ENCODE measurements at regions not wholly inside any gene's neighbourhood (a gene's known extent, or its start where the extent isn't known, plus 50 kb on each side); places are given as distances from the start of the nearest gene placed in this dataset.

DNA sequence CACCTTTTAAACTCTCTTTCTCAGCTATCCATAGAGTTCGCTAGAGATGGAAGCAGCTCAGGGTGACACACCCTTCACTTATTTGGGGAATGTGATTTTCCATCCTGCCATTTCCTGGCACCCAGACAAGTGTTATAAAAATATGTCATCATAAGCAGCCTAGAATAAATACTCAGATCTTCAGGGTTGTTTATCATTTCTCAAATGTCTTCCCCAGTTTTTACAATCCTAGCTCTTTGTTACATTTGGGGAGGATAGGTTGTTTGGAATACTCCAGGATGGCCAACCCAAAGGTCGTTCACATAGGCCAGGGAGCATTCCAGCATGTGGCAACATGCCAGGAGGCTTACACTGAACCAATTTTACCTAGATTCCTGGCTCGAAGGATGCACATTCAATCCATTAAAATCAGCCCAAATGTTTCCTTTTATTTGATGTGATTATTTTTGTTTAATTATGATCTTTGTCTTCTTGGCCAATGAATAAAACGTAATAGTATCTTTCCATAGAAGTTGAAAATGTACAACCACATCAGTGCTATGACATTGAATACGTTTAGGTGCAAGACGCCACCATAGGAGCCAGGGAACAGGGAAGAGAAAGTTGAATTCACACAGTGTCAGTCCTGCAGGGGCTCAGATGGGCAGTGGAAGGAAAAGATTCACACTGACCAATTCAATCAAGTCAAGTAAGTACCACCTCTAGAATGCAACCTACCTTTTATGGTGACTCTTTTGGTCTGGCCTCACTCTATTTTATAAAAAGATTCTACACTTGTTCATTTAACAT, 537.7 kb upstream of the MDFIC2 start:
- DNase-seq (ENCODE audit: extremely low read depth, low read depth, low spot score), result peak; percentile 70

DNA sequence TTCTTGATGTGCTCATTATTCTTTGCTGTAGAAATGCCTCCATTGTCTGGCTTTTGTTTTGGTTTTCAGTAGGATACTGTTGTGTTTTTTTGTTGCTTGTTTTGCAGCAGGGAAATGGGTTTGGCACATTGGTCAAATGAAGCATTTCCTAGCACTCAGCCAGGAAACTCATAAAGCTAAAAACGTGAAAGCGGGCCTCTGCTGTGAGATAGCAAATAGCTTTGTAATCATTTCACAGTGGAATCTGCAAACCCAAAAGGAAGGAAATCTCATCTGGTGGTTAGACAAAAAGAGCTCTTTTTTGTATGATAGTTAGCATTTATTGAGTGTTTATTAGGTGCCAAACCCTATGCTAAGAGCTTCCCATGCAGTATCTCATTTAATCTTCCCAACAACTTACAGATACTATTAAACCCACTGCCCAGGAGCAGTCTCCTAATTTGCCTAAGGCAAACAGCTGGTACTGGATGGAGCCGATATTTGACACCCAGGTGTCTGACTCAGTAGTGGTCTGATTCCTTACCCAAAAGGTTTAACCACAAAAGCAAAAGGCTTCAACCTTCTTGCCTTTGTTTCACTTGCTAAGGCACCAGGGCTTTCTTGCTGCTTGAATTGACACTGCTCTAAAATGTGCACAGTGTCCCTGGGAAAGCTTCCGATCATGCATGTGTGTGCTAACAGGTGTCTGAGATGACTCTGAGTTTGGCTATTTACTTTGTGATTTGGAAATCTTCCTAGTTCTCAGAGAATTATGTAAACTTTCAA, 527.9 kb upstream of the MDFIC2 start:
- no peak for DNase-seq (ENCODE audit: extremely low read depth, low read depth, low spot score)

DNA sequence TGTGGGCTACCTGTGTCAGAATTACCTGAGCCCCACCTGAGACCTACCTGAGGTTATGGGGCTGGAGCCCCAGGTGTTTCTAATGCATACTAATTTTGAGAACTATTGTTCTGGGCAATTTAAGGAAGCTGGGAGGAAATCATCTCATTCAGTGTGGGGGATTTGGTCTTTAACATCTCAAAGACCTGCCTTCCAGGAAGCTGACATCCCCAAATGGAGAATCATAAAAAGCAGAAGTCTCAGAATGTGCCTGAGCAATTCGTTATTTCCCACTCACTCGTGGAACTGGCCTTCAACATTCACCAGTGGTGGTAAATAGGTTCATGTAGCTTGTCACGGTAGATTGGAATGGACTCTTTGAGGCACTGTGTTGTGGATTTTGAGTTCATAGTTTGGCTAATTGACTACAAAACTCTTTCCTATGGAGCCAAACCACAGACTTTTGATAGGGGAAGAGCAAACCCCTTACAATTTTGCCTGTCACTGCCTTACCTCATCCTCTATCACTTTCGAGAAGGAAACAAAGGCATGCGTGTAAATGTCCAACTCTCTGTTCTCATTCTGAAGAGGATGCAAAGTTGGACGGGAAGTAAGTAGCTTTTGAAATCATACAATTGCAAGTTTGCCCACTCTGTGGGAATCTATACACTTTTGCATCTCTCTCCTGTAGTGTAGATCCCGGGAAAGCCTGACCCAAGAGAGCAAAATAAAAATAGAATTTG, 521.0 kb upstream of the MDFIC2 start:
- DNase-seq (ENCODE audit: extremely low read depth, low read depth, low spot score), result no peak

DNA sequence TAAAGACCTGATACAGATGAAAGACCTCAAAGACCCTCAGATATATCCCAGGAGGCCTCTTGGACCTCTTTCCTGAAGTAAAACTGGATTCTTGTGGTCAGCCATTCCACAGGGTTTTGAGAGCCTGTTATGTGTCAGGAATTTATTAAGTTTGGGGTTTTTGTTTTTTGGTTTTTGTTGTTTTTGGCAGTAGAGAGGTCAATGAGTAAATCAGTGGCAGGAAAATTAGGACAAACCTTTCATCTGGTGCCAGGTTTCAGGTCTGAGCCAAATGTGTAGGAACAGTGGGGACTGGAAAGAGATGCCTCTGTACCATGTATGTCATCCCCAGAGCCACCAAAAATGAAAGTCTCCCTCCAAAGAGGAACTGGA, 520.4 kb upstream of the MDFIC2 start:
- no peak for DNase-seq (ENCODE audit: extremely low read depth, low read depth, low spot score)

DNA sequence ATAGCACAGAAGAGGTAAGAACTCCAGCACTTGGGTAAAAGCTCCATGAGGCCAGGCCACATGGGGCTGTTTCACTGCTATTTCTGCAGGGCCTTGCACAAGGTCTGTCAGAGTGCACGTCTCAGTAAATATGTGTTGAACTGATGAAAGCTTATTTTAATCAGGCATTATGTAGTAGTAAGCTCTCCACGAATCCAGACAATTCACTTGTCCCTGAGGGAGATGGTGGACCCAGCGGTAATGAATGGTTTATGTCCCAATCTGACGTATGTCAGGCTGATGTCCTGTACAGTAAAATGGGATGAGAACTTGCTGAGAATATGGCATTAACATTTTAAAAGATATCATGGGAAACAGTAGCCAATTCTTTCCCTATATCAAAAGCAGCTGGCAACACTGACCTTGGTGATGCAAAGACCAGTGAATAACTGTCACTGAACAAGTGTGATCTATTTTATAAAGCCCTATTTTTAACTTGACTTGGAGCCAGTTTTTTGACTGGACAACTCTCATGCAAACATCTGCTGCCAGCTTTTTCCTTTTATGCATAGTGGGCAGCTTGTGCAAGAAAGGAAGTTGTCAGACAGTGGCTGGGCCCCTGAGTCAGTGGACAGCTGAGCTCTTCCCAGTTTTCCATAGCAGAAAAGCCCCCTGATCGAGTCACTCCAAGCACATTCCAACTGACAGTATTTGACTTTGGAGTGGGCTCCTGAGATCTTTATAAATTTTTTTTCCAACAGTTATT, 519.8 kb upstream of the MDFIC2 start:
- no peak for DNase-seq (ENCODE audit: extremely low read depth, low read depth, low spot score)

DNA sequence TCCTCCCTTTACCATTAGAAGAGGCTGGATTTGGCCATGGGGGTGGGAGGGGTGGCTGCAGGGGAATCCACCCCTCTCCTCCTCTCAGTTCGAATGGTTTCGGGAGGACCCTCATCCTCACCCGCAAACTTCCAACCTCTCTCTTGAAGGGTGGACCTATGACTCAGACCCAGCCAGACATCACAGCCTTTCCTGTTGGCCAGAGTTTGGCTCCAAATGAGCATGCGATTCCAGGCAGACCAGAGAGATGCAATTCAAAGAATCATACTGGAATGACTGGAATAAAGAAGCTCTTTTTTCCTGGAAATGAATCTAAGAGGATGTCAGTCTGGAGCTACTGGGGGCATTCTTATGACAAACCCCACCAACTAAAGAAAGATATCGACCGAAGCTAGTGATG, 516.7 kb upstream of the MDFIC2 start:
- no peak for DNase-seq (ENCODE audit: extremely low read depth, low read depth, low spot score)

DNA sequence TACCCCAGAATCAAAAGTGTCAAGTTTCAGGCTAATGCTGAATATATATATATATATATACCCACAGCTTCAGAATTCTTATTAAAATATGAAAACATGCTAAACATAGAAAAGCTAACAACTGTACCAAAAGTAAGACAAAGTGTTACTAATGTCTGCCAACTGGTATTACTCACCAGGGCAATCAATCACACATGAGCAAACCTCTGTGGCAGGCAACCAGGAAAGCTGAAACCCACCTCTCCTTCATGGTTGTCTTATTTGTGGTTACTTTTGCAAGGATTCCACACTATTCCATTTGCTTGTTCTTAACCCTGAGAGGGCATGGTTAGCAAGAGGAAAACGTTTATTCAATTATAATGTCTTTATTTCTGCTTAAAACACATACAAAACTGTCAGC, 512.3 kb upstream of the MDFIC2 start:
- no peak for DNase-seq (ENCODE audit: extremely low read depth, low read depth, low spot score)

DNA sequence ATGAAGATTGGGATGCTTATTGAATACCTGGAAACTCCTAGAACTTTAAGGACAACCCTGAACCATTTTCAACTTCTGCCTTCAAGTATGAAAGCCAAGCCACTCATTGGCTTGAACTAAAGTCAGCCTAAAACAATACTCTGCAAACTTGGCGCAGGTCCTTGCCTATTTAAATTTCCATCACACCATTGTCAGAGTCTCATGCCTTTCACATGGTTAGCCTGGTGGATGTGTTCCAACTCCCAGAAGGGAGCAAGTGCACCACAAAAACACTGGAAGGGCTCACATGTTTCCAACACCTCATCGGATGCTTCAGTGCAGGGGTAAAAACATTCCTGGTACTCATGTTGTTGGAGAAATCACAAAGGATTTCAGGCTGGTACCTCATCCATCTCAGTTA, 511.6 kb upstream of the MDFIC2 start:
- no peak for DNase-seq (ENCODE audit: extremely low read depth, low read depth, low spot score)

DNA sequence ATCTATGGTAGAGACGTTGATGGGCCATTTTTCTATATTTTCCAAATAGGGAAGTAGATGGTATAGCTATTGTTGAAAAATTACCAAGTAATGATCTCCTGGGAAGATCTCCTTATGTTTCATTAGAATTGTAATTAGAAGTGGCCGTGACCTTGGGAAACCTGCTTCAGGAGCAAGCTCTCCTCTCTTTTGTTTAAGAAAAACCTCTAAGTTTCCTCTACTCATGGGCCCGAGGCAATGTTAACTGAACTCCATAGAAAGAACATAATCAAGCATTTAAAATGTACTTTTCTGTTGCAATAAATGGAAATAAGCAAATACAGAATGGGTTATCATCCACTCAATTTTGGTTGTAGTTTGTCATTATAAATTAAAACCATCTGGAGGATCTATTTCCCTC, 511.2 kb upstream of the MDFIC2 start:
- DNase-seq (ENCODE audit: extremely low read depth, low read depth, low spot score), result no peak

DNA sequence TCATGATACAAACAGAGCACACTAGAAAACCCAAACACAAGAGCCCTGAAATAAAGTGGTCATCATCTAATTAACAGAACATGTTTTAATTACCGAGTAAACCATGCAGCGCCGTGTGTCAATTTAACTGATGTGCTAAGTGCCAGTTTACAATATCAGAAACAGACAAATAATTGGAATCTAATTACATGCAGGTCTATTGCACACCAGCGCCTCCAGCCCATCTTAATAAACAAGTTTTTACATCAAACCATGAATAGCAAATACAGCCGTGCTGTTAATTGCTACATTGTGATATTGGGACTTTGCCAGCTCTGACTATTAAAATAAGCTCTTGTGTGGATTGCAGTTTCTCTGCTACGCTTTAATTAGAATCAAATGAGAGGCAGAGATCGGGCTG, 510.2 kb upstream of the MDFIC2 start:
- DNase-seq (ENCODE audit: extremely low read depth, low read depth, low spot score), result no peak

DNA sequence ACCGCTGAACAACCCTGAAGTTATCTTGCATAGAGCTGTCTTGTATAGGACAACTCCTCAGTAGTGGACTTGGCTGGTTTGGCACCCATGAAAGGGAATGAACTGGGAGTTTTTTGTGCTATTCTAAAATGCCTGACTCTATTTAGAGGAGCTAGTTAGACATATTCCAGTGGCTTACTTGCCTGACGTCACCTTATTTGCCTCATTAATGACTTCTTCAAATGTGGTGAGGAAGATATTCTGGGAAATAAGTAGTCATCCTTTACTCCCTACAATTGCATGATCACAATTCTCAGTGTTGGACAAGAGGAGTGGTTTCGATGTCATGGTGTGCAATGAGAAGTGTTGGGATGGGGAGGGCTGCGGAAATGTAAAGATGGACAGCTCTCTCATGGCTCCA, 509.2 kb upstream of the MDFIC2 start:
- DNase-seq (ENCODE audit: extremely low read depth, low read depth, low spot score), result no peak

DNA sequence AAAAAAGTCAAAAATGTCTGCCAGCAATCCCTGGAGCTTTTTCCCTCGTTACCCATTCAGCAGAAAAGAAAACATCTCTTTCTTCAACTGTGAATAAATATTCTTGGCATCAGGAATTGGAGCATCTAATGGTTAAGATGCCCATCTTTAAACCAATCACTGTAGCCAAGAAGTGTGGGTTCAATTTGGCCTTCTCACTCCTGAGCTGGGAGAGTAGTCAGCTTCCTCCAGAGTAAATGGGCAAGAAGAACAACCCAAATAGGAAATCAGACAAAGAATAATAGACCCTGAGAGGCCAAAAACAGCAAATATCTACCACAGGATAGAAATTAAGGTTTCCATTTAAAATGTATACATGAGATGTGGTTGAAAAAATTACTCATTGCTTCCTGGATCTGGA, 508.0 kb upstream of the MDFIC2 start:
- no peak for DNase-seq (ENCODE audit: extremely low read depth, low read depth, low spot score)

DNA sequence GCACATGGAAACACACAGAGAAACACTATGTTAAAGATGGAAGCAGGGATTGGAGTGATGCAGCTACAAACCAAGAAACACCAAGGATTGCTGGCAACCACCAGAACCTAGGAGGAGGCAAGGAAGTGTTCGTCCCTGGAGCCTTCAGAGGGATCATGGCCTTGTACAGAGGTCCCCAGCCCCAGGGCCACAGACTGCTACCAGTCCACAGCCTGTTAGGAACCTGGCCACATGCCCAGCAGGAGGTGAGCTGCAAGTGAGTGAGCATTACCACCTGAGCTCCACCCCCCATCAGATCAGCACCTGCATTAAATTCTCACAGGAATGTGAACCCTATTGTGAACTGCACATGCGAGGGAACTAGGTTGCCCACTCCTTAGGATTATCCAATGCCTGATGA, 505.7 kb upstream of the MDFIC2 start:
- DNase-seq (ENCODE audit: extremely low read depth, low read depth, low spot score), result no peak

DNA sequence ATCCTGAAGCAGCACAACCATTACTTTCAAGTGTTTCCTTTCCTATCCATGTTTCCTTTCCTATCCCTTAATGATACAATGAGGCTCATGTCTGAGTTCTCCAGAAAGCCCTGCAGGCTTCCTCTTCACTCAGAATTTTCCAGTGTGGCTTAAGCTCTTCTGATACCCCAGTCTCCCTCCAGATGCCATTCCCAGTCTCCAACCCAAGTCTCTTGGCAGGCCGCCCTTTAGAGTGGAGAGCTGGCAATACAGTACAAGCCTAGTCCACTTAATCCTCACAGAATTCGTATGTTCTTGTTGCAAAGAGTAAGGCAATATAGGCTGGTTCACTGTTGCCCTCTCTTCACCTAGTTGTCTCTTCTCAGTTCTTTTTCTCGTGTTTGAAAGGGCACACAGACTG, 503.9 kb upstream of the MDFIC2 start:
- DNase-seq (ENCODE audit: extremely low read depth, low read depth, low spot score), result no peak

DNA sequence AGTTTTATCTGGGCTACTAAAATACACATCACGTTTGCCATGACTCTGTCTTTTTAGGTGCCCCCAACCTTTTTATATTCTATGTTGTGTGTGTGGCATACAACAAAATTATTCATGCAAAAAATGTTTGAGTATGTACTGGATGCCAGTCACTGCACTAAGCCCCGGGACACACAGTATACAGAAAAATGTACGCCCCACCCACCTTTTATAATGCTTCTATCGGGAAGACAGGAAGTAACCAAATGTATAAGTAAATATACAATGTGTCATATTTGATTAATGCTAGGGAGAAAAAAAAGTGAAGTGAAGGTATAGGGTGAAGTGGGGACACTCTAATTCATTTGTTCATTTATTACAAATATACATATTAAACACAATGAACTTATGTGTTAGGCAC, 503.4 kb upstream of the MDFIC2 start:
- no peak for DNase-seq (ENCODE audit: extremely low read depth, low read depth, low spot score)

DNA sequence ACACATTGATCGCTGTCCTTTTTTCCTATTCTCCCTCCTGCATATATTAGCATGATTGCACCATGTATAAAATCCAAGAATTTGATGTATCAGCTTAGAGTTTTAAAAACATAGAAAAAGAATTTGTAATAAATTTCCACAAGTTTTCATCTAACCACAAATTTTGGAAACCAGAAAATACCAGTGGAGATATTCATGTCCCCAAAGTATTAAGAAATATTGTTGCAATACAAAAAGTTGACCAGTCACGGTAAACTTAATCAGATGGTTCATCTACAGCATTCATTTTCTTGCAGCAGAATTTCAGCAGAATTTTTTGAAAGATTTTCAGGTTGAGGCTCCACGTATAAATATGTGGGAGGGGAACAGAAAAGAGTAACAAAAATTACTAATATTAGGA, 500.9 kb upstream of the MDFIC2 start:
- DNase-seq (ENCODE audit: extremely low read depth, low read depth, low spot score), result no peak

DNA sequence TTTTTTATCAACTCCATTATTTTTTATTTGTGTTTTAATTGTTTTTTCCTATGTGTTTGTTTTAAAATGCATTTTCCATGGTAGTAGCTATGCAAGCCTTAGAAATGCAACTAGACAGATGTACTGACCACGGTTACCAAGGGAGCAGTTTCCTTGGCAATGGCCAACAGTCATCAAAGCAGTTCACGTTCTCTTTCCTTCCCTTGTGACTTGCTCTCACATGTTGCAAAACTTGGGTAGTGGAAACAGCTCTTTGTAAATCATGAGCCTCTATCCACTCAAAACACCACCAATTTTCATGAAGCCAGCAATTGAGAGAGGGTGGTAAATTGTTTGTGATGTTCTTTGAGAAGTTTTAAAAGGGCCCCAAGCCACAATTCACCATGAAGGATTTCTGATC, 499.4 kb upstream of the MDFIC2 start:
- DNase-seq (ENCODE audit: extremely low read depth, low read depth, low spot score), result no peak

DNA sequence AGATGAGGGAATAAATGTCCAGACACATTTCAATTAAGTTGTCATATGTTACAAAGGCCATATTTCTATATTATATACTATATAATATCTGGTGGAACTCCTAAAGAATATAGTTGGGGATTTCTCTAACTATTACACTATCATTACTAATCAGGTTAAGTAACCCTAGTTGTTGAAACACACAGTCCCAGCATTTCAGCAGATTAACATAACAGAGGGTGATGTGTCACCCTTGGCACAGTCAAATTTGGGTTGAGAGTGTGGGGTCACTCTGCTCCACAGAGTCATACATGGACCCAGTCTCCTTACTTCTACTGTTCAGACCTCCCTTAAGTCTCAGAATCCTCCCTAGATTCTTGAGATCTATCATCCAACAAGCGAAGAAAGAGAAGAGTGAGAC, 496.4 kb upstream of the MDFIC2 start:
- no peak for DNase-seq (ENCODE audit: extremely low read depth, low read depth, low spot score)

DNA sequence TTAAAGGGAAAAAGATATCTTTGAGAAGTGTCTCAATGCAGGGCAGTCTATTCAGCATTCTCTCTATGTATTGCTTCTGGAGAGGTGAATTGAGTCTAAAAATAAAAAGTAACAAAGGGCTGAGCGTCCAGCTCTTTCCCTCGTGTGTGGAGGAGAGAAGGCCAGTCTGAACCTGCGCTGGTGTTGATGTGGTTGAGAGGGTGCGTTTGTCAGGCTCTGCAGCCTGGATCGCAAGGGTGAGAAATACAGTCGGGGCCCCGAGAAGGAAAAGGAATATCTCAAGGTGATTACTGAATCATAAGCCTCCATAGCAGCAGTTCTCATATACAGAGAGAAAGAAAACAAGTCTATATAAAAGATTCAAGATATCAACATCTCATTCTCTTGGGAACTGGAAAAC, 494.1 kb upstream of the MDFIC2 start:
- no peak for DNase-seq (ENCODE audit: extremely low read depth, low read depth, low spot score)

DNA sequence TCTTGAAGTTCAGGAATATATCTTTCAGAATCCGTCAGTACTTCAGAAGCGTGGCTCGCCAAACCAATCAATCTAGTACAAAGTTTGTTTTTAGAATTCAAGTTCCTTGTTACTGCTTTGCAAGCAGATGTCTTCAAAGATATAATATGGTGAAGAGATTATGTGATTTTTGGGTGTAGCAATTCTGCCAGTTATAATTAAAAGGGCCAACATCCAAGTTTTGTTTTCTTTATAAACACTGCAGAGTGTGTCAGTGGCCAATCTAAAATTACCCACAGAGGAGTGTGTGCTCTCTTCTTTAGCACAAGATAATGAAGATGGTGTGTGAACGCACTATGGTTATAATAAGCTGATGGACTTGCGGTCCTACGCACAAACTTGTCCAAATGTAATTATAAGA, 493.6 kb upstream of the MDFIC2 start:
- no peak for DNase-seq (ENCODE audit: extremely low read depth, low read depth, low spot score)

All from glomerular endothelial cell (primary cell).